PC-3 (cell line): ENCODE measurements at regions not wholly inside any gene's neighbourhood (a gene's known extent, or its start where the extent isn't known, plus 50 kb on each side); places are given as distances from the start of the nearest gene placed in this dataset.

Experiments
- ATAC-seq: fragments of 200-7000 bp; cut with Tn5 transposase; 2 replicates; pipeline ENCODE4 v1.9.1; 2020; ENCODE audit warnings: mild to moderate bottlenecking, moderate library complexity
- BruUV-seq: library from RNA; stranded (reverse); fragments of 400-500 nt; replicated peaks from 2 replicates; lab custom pipeline; 2021; lab: Mats Ljungman, UMichigan
- CTCF ChIA-PET: fragments of 300-600 bp; sonication (Branson Sonifier 250); formaldehyde crosslinking; loops from one replicate; lab custom pipeline; 2022; ENCODE audit warnings: antibody characterized with exemption; lab: Charles Lee
- POLR2A ChIA-PET: fragments of 300-600 bp; sonication (Branson Sonifier 250); formaldehyde crosslinking; loops from one replicate; lab custom pipeline; 2022; ENCODE audit warnings: antibody characterized with exemption; ENCODE audit not compliant: unreplicated experiment; lab: Charles Lee
- DNase-seq: peaks from one replicate; pipeline ENCODE4 v3.0.0-alpha.2; 2015
- H2AFZ ChIP-seq: fragments of 300-600 bp; sonication (generic); 2 replicates; pipeline ENCODE4 v1.6.0; 2016; ENCODE audit warnings: antibody characterized with exemption, low read length
- H3F3A ChIP-seq: fragments of 300-600 bp; sonication (generic); one replicate; pipeline ENCODE4 v1.6.0; 2017; ENCODE audit warnings: antibody characterized with exemption, low read length, control low read depth, mild to moderate bottlenecking; ENCODE audit not compliant: unreplicated experiment
- H3K27ac ChIP-seq: fragments of 300-600 bp; sonication (generic); 2 replicates; pipeline ENCODE4 v1.5.1; 2016; ENCODE audit warnings: mild to moderate bottlenecking, low read length
- H3K27me3 ChIP-seq: fragments of 300-600 bp; sonication (generic); 2 replicates; pipeline ENCODE4 v1.6.1; 2016; ENCODE audit warnings: low read length, mixed read lengths
- H3K36me3 ChIP-seq: fragments of 300-600 bp; sonication (generic); 2 replicates; pipeline ENCODE4 v1.6.1; 2016; ENCODE audit warnings: low read depth, mixed run types, low read length, mixed read lengths
- H3K4me1 ChIP-seq: fragments of 300-600 bp; sonication (generic); 2 replicates; pipeline ENCODE4 v1.5.1; 2016; ENCODE audit warnings: low read length; ENCODE audit not compliant: insufficient read depth
- H3K4me2 ChIP-seq: fragments of 300-600 bp; sonication (generic); 2 replicates; pipeline ENCODE4 v1.6.0; 2016; ENCODE audit warnings: low read length
- H3K4me3 ChIP-seq: fragments of 300-600 bp; sonication (generic); 2 replicates; pipeline ENCODE4 v1.5.1; 2016; ENCODE audit warnings: mild to moderate bottlenecking, low read length, mixed read lengths
- H3K79me2 ChIP-seq: fragments of 300-600 bp; sonication (generic); 2 replicates; pipeline ENCODE4 v1.6.1; 2017; ENCODE audit warnings: low read length, mixed read lengths
- H3K9ac ChIP-seq: fragments of 300-600 bp; sonication (generic); 2 replicates; pipeline ENCODE4 v1.6.0; 2016; ENCODE audit warnings: mild to moderate bottlenecking, low read length
- H3K9me2 ChIP-seq: fragments of 300-600 bp; sonication (generic); replicated peaks from 2 replicates; pipeline ENCODE4 v1.6.1; 2016; ENCODE audit warnings: mixed run types, low read length, mixed read lengths
- H3K9me3 ChIP-seq: fragments of 300-600 bp; sonication (generic); 2 replicates; pipeline ENCODE4 v1.6.1; 2016; ENCODE audit warnings: low read length, mixed read lengths
- H4K20me1 ChIP-seq: fragments of 300-600 bp; sonication (generic); 2 replicates; pipeline ENCODE4 v1.6.1; 2016; ENCODE audit warnings: low read length, mixed read lengths
- CTCF ChIP-seq: fragments of 300-600 bp; sonication (generic); conservative IDR thresholded peaks from 2 replicates; pipeline ENCODE4 v1.5.1; 2017; ENCODE audit warnings: antibody characterized with exemption, low read depth, mild to moderate bottlenecking, low read length
- EZH2 ChIP-seq: fragments of 300-600 bp; sonication (generic); IDR thresholded peaks from one replicate; pipeline ENCODE4 v1.6.1; 2017; ENCODE audit warnings: antibody characterized with exemption, mild to moderate bottlenecking, low read length; ENCODE audit not compliant: unreplicated experiment
- EZH2phosphoT487 ChIP-seq: fragments of 300-600 bp; sonication (generic); IDR thresholded peaks from 2 replicates; pipeline ENCODE4 v1.6.1; 2018; ENCODE audit warnings: mild to moderate bottlenecking, antibody characterized with exemption, low read length, borderline replicate concordance
- intact Hi-C: fragments of 100-400 bp; cut with micrococcal nuclease; formaldehyde crosslinking; loops from 2 replicates; pipeline ENCODE4 v1.9.0; 2023

GRCh38 chr17:53668854-53669253 lies 153.9 kb upstream of the KIF2B start:
- Histone ChIP-seq H3K9ac (no peak overlapping the region), H3K4me3 (no peak overlapping the region), H2AFZ (no peak overlapping the region), H3K27me3 (no peaks in the 10 kb centered on the region), H3F3A (no peaks in the 10 kb centered on the region), H3K27ac (no peak overlapping the region), H3K4me1 (no peaks in the 10 kb centered on the region), H4K20me1 (no peaks in the 10 kb centered on the region), H3K9me2 (no peaks in the 10 kb centered on the region), H3K9me3 (0 out of 2 replicates have a peak, but pooled peaks cover 17% of the 10 kb centered on the region), H3K4me2 (no peak overlapping the region), H3K79me2 (no peaks in the 10 kb centered on the region), H3K36me3 (no peaks in the 10 kb centered on the region)
- CTCF ChIA-PET = no interaction called here
- DNase-seq (no peak), ATAC-seq (no peak)
- TF ChIP-seq EZH2phosphoT487 = no peak
- TF ChIP-seq EZH2 = no peak
- no peak for TF ChIP-seq CTCF
- no TSS peak for BruUV-seq
- intact Hi-C loops = no loop called here
- POLR2A ChIA-PET = no interaction called here

- POLR2A ChIA-PET = no interaction called here
- Histone ChIP-seq H3K27ac (no peak overlapping the region), H3K27me3 (no peaks in the 10 kb centered on the region), H3K4me1 (no peaks in the 10 kb centered on the region), H3K9ac (no peak overlapping the region), H3K9me3 (0 out of 2 replicates have a peak, but pooled peaks cover 20% of the 10 kb centered on the region), H3K36me3 (no peaks in the 10 kb centered on the region), H3K79me2 (no peaks in the 10 kb centered on the region), H3F3A (no peaks in the 10 kb centered on the region), H3K4me3 (no peak overlapping the region), H3K4me2 (no peak overlapping the region), H4K20me1 (no peaks in the 10 kb centered on the region), H2AFZ (no peak overlapping the region), H3K9me2 (no peaks in the 10 kb centered on the region)
- CTCF ChIA-PET = no interaction called here
- ATAC-seq (no peak), DNase-seq (no peak)
- no peak for TF ChIP-seq EZH2phosphoT487
- TF ChIP-seq EZH2 = no peak
- no peak for TF ChIP-seq CTCF
- BruUV-seq = no TSS peak
- intact Hi-C loops = no loop called here
Observed at GRCh38 chr17:53662608-53663007, 160.1 kb upstream of the KIF2B start.

GRCh38 chr17:53659181-53659580 lies 163.5 kb upstream of the KIF2B start:
- Histone ChIP-seq H2AFZ (no peak overlapping the region), H4K20me1 (no peaks in the 10 kb centered on the region), H3K9me2 (no peaks in the 10 kb centered on the region), H3K4me1 (no peaks in the 10 kb centered on the region), H3K27ac (no peak overlapping the region), H3K36me3 (no peaks in the 10 kb centered on the region), H3K9me3 (0 out of 2 replicates have a peak, but pooled peaks cover 10% of the 10 kb centered on the region), H3K9ac (no peak overlapping the region), H3K27me3 (no peaks in the 10 kb centered on the region), H3K79me2 (no peaks in the 10 kb centered on the region), H3F3A (no peaks in the 10 kb centered on the region), H3K4me2 (no peak overlapping the region), H3K4me3 (no peak overlapping the region)
- BruUV-seq = no TSS peak
- DNase-seq (no peak), ATAC-seq (no peak)
- intact Hi-C loops = no loop called here
- ChIA-PET CTCF (no interaction called here), POLR2A (no interaction called here)
- no peak for TF ChIP-seq EZH2
- no peak for TF ChIP-seq EZH2phosphoT487
- no peak for TF ChIP-seq CTCF
